ENCODE measurements at regions not wholly inside any gene's neighbourhood (a gene's known extent, or its start where the extent isn't known, plus 50 kb on each side); places are given as distances from the start of the nearest gene placed in this dataset.

- no peak for DNase-seq
Measured at GRCh38 chr13:64000321-64000720, 2584.7 kb upstream of the PCDH20 start.

GRCh38 chr13:63999614-64000305 lies 2584.1 kb upstream of the PCDH20 start:
- no peak for DNase-seq

- no peak for DNase-seq
Measured at GRCh38 chr13:63983366-63983765, 2567.7 kb upstream of the PCDH20 start.

- no peak for DNase-seq
Measured at GRCh38 chr13:63979951-63980350, 2564.3 kb upstream of the PCDH20 start.

- no peak for DNase-seq
Measured at GRCh38 chr13:63972328-63972727, 2556.7 kb upstream of the PCDH20 start.

GRCh38 chr13:63954683-63955082 lies 2539.0 kb upstream of the PCDH20 start:
- no peak for DNase-seq

- no peak for DNase-seq
Measured at GRCh38 chr13:63948045-63948444, 2532.4 kb upstream of the PCDH20 start.

GRCh38 chr13:63944911-63945310 lies 2529.3 kb upstream of the PCDH20 start:
- DNase-seq = no peak

- DNase-seq = no peak
Measured at GRCh38 chr13:63942372-63942771, 2526.7 kb upstream of the PCDH20 start.

- DNase-seq = no peak
Measured at GRCh38 chr13:63938851-63939250, 2523.2 kb upstream of the PCDH20 start.

GRCh38 chr13:63910511-63910910 lies 2494.9 kb upstream of the PCDH20 start:
- no peak for DNase-seq

- DNase-seq = no peak
Measured at GRCh38 chr13:63909726-63910375, 2494.2 kb upstream of the PCDH20 start.

GRCh38 chr13:63902141-63902540 lies 2486.5 kb upstream of the PCDH20 start:
- DNase-seq = no peak

GRCh38 chr13:63901630-63902029 lies 2486.0 kb upstream of the PCDH20 start:
- no peak for DNase-seq

- DNase-seq = no peak
Measured at GRCh38 chr13:63900406-63900805, 2484.8 kb upstream of the PCDH20 start.

GRCh38 chr13:63896321-63896720 lies 2480.7 kb upstream of the PCDH20 start:
- DNase-seq = no peak

- no peak for DNase-seq
Measured at GRCh38 chr13:63882052-63882451, 2466.4 kb upstream of the PCDH20 start.

GRCh38 chr13:63880705-63881104 lies 2465.1 kb upstream of the PCDH20 start:
- no peak for DNase-seq

- DNase-seq = no peak
Measured at GRCh38 chr13:63873936-63874335, 2458.3 kb upstream of the PCDH20 start.

GRCh38 chr13:63864171-63864902 lies 2448.7 kb upstream of the PCDH20 start:
- DNase-seq = no peak

- DNase-seq = no peak
Measured at GRCh38 chr13:63855457-63856118, 2439.9 kb upstream of the PCDH20 start.

GRCh38 chr13:63853816-63854215 lies 2438.2 kb upstream of the PCDH20 start:
- no peak for DNase-seq

GRCh38 chr13:63851526-63851925 lies 2435.9 kb upstream of the PCDH20 start:
- no peak for DNase-seq
